ENCODE measurements at regions not wholly inside any gene's neighbourhood (a gene's known extent, or its start where the extent isn't known, plus 50 kb on each side); places are given as distances from the start of the nearest gene placed in this dataset.

DNA sequence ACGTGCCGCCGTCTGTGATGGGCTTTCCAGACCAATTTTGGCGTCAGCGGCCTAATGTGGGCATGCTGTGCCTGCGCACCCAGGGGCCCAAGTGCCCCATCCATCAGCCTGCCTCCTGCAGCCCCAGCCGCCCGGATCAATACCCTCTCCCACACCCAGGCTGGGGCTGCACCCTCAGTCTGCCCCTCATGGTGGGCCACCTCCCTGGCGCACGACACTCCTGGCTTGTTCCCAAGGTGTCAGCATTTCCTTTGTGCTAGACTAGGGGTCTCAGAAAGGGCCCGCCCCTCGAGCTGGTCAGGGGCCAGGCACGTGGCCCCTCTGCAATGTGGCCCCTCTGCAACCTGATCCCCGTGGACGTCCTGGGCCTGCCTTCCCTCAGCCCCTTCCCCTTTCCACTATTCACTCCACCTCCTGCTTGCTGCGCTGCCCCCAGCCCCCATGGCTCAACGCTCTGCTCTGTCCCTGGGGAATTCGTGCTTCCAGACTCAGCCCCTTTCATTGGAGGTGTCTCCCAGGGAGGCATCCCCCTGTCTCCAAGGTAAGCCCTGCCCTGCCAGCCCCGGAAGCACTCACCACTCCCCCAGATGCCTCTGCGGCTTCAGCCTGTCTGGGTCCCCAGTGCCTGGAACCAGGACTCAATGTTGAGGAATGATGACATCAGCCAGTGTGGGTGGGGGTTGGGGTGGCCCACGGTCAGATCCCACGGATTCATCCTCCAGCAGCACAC, 130.8 kb downstream of the HMX1 start:
- ChIA-PET POLR2A (no interaction called here), CTCF (no interaction called here)
- Mint-ChIP-seq H3K27me3 (ENCODE audit: insufficient read depth, unreplicated experiment) (no peaks in the 10 kb centered on the region), H3K36me3 (ENCODE audit: insufficient read depth, unreplicated experiment) (no peaks in the 10 kb centered on the region), H3K27ac (ENCODE audit: low read depth, unreplicated experiment) (no peak overlapping the region), H3K4me1 (ENCODE audit: insufficient read depth, unreplicated experiment) (no peaks in the 10 kb centered on the region), H3K4me3 (ENCODE audit: unreplicated experiment) (no peak overlapping the region), H3K9me3 (ENCODE audit: unreplicated experiment) (peaks cover 7% of the 10 kb centered on the region)
- intact Hi-C loops (cut with micrococcal nuclease): no loop called here
- TF ChIP-seq, protein P1, sequence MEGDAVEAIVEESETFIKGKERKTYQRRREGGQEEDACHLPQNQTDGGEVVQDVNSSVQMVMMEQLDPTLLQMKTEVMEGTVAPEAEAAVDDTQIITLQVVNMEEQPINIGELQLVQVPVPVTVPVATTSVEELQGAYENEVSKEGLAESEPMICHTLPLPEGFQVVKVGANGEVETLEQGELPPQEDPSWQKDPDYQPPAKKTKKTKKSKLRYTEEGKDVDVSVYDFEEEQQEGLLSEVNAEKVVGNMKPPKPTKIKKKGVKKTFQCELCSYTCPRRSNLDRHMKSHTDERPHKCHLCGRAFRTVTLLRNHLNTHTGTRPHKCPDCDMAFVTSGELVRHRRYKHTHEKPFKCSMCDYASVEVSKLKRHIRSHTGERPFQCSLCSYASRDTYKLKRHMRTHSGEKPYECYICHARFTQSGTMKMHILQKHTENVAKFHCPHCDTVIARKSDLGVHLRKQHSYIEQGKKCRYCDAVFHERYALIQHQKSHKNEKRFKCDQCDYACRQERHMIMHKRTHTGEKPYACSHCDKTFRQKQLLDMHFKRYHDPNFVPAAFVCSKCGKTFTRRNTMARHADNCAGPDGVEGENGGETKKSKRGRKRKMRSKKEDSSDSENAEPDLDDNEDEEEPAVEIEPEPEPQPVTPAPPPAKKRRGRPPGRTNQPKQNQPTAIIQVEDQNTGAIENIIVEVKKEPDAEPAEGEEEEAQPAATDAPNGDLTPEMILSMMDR (IDR thresholded peaks at IDR 0.05; ENCODE audit: unreplicated experiment): no peak
- DNase-seq (ENCODE audit: unreplicated experiment): no peak
- no TSS peak for BruUV-seq (replicated peaks)

DNA sequence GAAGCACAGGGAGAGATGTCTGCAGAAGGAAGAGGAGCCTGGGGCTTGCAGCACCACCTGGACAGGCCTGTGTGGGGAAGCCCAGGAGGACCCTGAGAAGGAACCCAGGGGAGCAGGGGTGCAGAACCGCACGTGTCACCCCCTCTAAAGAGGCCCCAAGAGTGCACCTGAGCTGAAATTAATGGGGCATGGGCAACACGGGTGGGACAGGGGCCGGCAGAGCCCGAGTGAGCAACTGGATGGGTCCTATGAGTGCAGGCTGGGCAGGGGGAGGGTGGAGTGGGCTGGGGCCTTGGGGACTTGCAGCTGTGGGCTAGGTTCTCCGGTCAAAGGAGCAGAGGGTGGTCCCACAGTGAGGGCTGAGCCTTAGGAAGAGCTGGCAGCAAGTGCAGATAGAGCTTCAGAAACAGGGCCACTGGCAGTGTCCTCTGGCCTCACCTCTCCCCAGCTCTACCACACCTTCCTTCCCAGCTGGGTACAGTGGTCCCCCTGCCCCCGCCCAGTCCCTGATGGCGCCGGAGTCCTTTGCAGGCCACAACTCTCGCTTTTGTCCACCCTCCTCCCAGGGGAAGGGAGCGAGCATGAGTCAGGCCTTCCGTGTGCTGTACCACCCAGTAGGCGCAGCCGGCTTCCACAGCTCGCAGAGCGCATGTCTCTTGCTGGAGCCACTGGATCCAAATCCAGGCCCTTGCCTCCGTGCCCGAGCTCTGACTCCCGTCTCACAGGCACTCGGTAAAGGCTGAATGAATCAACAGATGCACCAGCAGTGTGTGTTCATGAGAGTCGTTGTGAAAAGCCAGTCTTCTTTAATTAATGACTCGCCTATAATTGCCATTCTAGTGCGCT, 131.6 kb downstream of the HMX1 start:
- BruUV-seq (replicated peaks): no TSS peak
- Mint-ChIP-seq H3K4me1 (ENCODE audit: insufficient read depth, unreplicated experiment) (no peaks in the 10 kb centered on the region), H3K27me3 (ENCODE audit: insufficient read depth, unreplicated experiment) (no peaks in the 10 kb centered on the region), H3K9me3 (ENCODE audit: unreplicated experiment) (peaks cover 7% of the 10 kb centered on the region), H3K4me3 (ENCODE audit: unreplicated experiment) (no peak overlapping the region), H3K36me3 (ENCODE audit: insufficient read depth, unreplicated experiment) (no peaks in the 10 kb centered on the region), H3K27ac (ENCODE audit: low read depth, unreplicated experiment) (no peak overlapping the region)
- no peak for DNase-seq (ENCODE audit: unreplicated experiment)
- intact Hi-C loops (cut with micrococcal nuclease): no loop called here
- ChIA-PET CTCF (no interaction called here), POLR2A (no interaction called here)
- TF ChIP-seq, protein P1 (IDR thresholded peaks at IDR 0.05; ENCODE audit: unreplicated experiment): no peak

DNA sequence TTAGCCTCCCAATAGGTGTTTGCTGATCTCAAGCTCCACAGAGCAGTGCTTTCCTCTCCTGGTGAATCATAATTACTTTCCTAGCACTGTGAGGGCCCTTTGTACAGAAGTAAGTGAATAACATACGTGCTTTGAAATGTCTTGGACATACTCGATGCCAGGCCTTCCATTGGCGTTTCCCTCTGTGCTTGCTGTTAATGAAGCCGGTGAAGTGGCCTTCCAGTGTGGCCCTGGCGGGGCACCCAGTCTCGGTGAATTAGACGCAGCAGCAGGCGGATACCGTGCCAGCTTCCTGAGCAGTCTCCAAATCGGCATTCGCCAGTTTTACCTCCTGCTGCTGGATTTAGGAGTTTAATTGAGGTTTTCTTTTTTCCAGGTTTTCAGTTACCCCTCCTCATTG, 132.3 kb downstream of the HMX1 start:
- H3K27ac Mint-ChIP-seq (ENCODE audit: low read depth, unreplicated experiment): no peak overlapping the region

DNA sequence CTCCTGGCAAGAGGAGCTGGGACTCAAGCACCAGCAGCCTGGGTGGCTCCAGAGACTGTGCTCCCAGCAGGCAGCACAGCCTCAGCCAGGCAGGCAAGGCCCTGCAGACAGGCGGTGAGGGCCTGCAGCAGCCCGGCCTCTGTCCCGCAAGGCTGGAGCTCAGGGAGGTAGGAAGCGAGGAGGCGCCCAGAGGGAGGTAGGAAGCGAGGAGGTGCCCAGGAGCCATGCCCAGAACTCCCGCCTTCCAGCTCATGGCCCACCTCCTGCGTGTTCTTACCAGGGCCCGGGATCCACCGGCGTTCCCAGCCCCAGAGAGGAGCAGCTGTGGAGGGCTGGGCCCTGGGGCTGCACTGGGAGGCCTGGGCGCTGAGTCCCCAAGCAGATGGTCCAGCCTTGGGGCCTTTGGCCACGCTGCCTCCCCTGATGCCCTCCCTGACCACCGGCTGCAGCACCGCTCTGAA, 133.1 kb downstream of the HMX1 start:
- POLR2A ChIA-PET: no interaction called here
- no peaks in the 10 kb centered on the region for H3K4me1 Mint-ChIP-seq (ENCODE audit: insufficient read depth, unreplicated experiment)
- CTCF ChIA-PET: interaction anchor here (0.6 kb wide), 1 partner anchor 65 kb away, joined by 3 read pairs; no protein-coding TSS in a partner anchor
- TF ChIP-seq, protein P1 (IDR thresholded peaks at IDR 0.05; ENCODE audit: unreplicated experiment): no peak
- intact Hi-C loops (cut with micrococcal nuclease): no loop called here
- peaks cover 6% of the 10 kb centered on the region for H3K36me3 Mint-ChIP-seq (ENCODE audit: insufficient read depth, unreplicated experiment)
- no peak for DNase-seq (ENCODE audit: unreplicated experiment)
- H3K27me3 Mint-ChIP-seq (ENCODE audit: insufficient read depth, unreplicated experiment): no peaks in the 10 kb centered on the region
- H3K4me3 Mint-ChIP-seq (ENCODE audit: unreplicated experiment): no peak overlapping the region
- H3K27ac Mint-ChIP-seq (ENCODE audit: low read depth, unreplicated experiment): no peak overlapping the region
- BruUV-seq (replicated peaks): no TSS peak
- H3K9me3 Mint-ChIP-seq (ENCODE audit: unreplicated experiment): peaks cover 18% of the 10 kb centered on the region

More for the DNA sequence above, 132.3 kb downstream of the HMX1 start:
- intact Hi-C loops (cut with micrococcal nuclease): no loop called here
- no peak for DNase-seq (ENCODE audit: unreplicated experiment)
- POLR2A ChIA-PET: no interaction called here
- peaks cover 12% of the 10 kb centered on the region for H3K9me3 Mint-ChIP-seq (ENCODE audit: unreplicated experiment)
- TF ChIP-seq, protein P1 (IDR thresholded peaks at IDR 0.05; ENCODE audit: unreplicated experiment): no peak
- H3K27me3 Mint-ChIP-seq (ENCODE audit: insufficient read depth, unreplicated experiment): no peaks in the 10 kb centered on the region
- no TSS peak for BruUV-seq (replicated peaks)
- H3K36me3 Mint-ChIP-seq (ENCODE audit: insufficient read depth, unreplicated experiment): peaks cover 3% of the 10 kb centered on the region
- CTCF ChIA-PET: no interaction called here
- H3K4me1 Mint-ChIP-seq (ENCODE audit: insufficient read depth, unreplicated experiment): no peaks in the 10 kb centered on the region
- H3K4me3 Mint-ChIP-seq (ENCODE audit: unreplicated experiment): no peak overlapping the region

All from MCF 10A (cell line).